ENCODE measurements at regions not wholly inside any gene's neighbourhood (a gene's known extent, or its start where the extent isn't known, plus 50 kb on each side); places are given as distances from the start of the nearest gene placed in this dataset.

GRCh38 chr14:22478247-22478646 lies 110.8 kb downstream of the DAD1 start:
- Histone ChIP-seq H3K9me1 (ENCODE audit: control insufficient read depth, extremely low read depth, insufficient read depth, low read length) (no peaks in the 10 kb centered on the region), H3K36me3 (ENCODE audit: control insufficient read depth in 2 of 2, extremely low read depth in 1 of 2, insufficient read depth in 2 of 2, low read length in 2 of 2) (no peaks in the 10 kb centered on the region), H3K27ac (ENCODE audit: control insufficient read depth, insufficient read depth, low read length) (no peak overlapping the region), H3K79me2 (ENCODE audit: control insufficient read depth, insufficient read depth, low read length) (no peaks in the 10 kb centered on the region), H3K27me3 (ENCODE audit: control insufficient read depth, extremely low read depth, insufficient read depth, low read length) (peaks cover 6% of the 10 kb centered on the region), H3K4me3 (ENCODE audit: control insufficient read depth in 2 of 3, extremely low read depth in 1 of 3, insufficient read depth in 2 of 3, low read depth in 1 of 3, low read length in 3 of 3) (no peak overlapping the region), H2AFZ (ENCODE audit: control insufficient read depth, low read length) (no peak overlapping the region), H3K4me1 (ENCODE audit: control insufficient read depth, extremely low read depth, insufficient read depth, low read length) (peaks cover 3% of the 10 kb centered on the region), H3K4me2 (ENCODE audit: control insufficient read depth, extremely low read depth, insufficient read depth, low read depth, low read length) (no peak overlapping the region), H3K9me3 (ENCODE audit: control insufficient read depth, low read depth, low read length) (no peaks in the 10 kb centered on the region), H3K9ac (ENCODE audit: control insufficient read depth, extremely low read depth, insufficient read depth, low read length) (no peak overlapping the region), H4K20me1 (ENCODE audit: control insufficient read depth, extremely low read depth, insufficient read depth, low read length) (no peaks in the 10 kb centered on the region)
- FAIRE-seq (no peak), DNase-seq (ENCODE audit: low read depth, low spot score) (no peak)
- TF ChIP-seq EZH2 (IDR thresholded peaks at IDR 0.05; ENCODE audit: low read length) (no peak), CTCF (optimal IDR thresholded peaks at IDR 0.05 in 1 of 3, IDR thresholded peaks at IDR 0.05 in 1 of 3, conservative IDR thresholded peaks at IDR 0.05 in 1 of 3; ENCODE audit: extremely low read depth in 1 of 3, insufficient read depth in 2 of 3, low read length in 3 of 3) (no peak)
- dilution Hi-C loops (cut with MboI; ENCODE audit: extremely low pct_ligation_motif_present, low sequenced_read_pairs) = no loop called here

GRCh38 chr14:22477569-22478194 lies 111.3 kb downstream of the DAD1 start:
- Histone ChIP-seq H3K9me3 (ENCODE audit: control insufficient read depth, low read depth, low read length) (no peaks in the 10 kb centered on the region), H3K4me3 (ENCODE audit: control insufficient read depth in 2 of 3, extremely low read depth in 1 of 3, insufficient read depth in 2 of 3, low read depth in 1 of 3, low read length in 3 of 3) (no peak overlapping the region), H4K20me1 (ENCODE audit: control insufficient read depth, extremely low read depth, insufficient read depth, low read length) (no peaks in the 10 kb centered on the region), H3K27me3 (ENCODE audit: control insufficient read depth, extremely low read depth, insufficient read depth, low read length) (peaks cover 6% of the 10 kb centered on the region), H3K36me3 (ENCODE audit: control insufficient read depth in 2 of 2, extremely low read depth in 1 of 2, insufficient read depth in 2 of 2, low read length in 2 of 2) (no peaks in the 10 kb centered on the region), H3K79me2 (ENCODE audit: control insufficient read depth, insufficient read depth, low read length) (no peaks in the 10 kb centered on the region), H3K27ac (ENCODE audit: control insufficient read depth, insufficient read depth, low read length) (no peak overlapping the region), H3K9me1 (ENCODE audit: control insufficient read depth, extremely low read depth, insufficient read depth, low read length) (no peaks in the 10 kb centered on the region), H3K4me1 (ENCODE audit: control insufficient read depth, extremely low read depth, insufficient read depth, low read length) (peaks cover 3% of the 10 kb centered on the region), H2AFZ (ENCODE audit: control insufficient read depth, low read length) (no peak overlapping the region), H3K4me2 (ENCODE audit: control insufficient read depth, extremely low read depth, insufficient read depth, low read depth, low read length) (no peak overlapping the region), H3K9ac (ENCODE audit: control insufficient read depth, extremely low read depth, insufficient read depth, low read length) (no peak overlapping the region)
- DNase-seq (ENCODE audit: low read depth, low spot score) = no peak
- dilution Hi-C loops (cut with MboI; ENCODE audit: extremely low pct_ligation_motif_present, low sequenced_read_pairs) = no loop called here
- no peak for FAIRE-seq
- TF ChIP-seq CTCF (optimal IDR thresholded peaks at IDR 0.05 in 1 of 3, IDR thresholded peaks at IDR 0.05 in 1 of 3, conservative IDR thresholded peaks at IDR 0.05 in 1 of 3; ENCODE audit: extremely low read depth in 1 of 3, insufficient read depth in 2 of 3, low read length in 3 of 3) (no peak), EZH2 (IDR thresholded peaks at IDR 0.05; ENCODE audit: low read length) (no peak)
